ENCODE measurements at regions not wholly inside any gene's neighbourhood (a gene's known extent, or its start where the extent isn't known, plus 50 kb on each side); places are given as distances from the start of the nearest gene placed in this dataset.

- Histone ChIP-seq H3K27me3 (no peaks in the 10 kb centered on the region), H3K4me3 (no peak overlapping the region), H3K27ac (no peak overlapping the region), H3K9me3 (no peaks in the 10 kb centered on the region), H3K36me3 (no peaks in the 10 kb centered on the region), H3K4me1 (no peaks in the 10 kb centered on the region)
- intact Hi-C loops (cut with DNase I; ENCODE audit: low total_unique reads) = no loop called here
- DNase-seq = no peak
- TF ChIP-seq, protein P1, sequence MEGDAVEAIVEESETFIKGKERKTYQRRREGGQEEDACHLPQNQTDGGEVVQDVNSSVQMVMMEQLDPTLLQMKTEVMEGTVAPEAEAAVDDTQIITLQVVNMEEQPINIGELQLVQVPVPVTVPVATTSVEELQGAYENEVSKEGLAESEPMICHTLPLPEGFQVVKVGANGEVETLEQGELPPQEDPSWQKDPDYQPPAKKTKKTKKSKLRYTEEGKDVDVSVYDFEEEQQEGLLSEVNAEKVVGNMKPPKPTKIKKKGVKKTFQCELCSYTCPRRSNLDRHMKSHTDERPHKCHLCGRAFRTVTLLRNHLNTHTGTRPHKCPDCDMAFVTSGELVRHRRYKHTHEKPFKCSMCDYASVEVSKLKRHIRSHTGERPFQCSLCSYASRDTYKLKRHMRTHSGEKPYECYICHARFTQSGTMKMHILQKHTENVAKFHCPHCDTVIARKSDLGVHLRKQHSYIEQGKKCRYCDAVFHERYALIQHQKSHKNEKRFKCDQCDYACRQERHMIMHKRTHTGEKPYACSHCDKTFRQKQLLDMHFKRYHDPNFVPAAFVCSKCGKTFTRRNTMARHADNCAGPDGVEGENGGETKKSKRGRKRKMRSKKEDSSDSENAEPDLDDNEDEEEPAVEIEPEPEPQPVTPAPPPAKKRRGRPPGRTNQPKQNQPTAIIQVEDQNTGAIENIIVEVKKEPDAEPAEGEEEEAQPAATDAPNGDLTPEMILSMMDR (IDR thresholded peaks at IDR 0.05) = no peak
These were observed 298.7 kb upstream of the CDH4 start for GRCh38 chr20:60953321-60953720.

- no peak for TF ChIP-seq POLR2A (IDR thresholded peaks at IDR 0.05)
- Histone ChIP-seq H3K27me3 (no peaks in the 10 kb centered on the region), H3K4me1 (no peaks in the 10 kb centered on the region), H3K9me3 (no peaks in the 10 kb centered on the region), H3K36me3 (no peaks in the 10 kb centered on the region), H3K27ac (no peak overlapping the region), H3K4me3 (no peak overlapping the region)
- DNase-seq = no peak
- intact Hi-C loops (cut with DNase I; ENCODE audit: low total_unique reads) = no loop called here
These were observed 296.4 kb upstream of the CDH4 start for GRCh38 chr20:60955706-60956105.

DNA sequence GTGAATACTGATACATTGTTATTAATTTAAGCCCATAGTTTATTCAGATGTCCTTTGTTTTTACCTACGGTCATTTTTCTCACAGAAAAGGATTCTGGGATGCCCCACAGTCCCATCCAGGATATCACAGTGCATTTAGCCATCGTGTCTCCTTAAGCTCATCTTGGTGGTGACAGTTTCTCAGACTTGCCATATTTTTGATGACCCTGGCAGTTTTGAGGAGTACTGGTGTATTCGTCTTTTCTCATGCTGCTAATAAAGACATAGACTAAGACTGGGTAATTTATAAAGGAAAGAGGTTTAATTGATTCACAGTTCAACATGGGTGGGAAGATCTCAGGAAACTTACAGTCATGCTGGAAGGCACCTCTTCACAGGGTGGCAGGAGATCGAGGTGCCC lies 295.9 kb upstream of the CDH4 start:
- Histone ChIP-seq H3K9me3 (no peaks in the 10 kb centered on the region), H3K27ac (no peak overlapping the region), H3K27me3 (no peaks in the 10 kb centered on the region), H3K4me3 (no peak overlapping the region), H3K4me1 (no peaks in the 10 kb centered on the region), H3K36me3 (no peaks in the 10 kb centered on the region)
- TF ChIP-seq, protein P1 (IDR thresholded peaks at IDR 0.05) = no peak
- TF ChIP-seq POLR2A (IDR thresholded peaks at IDR 0.05) = no peak
- DNase-seq = no peak
- intact Hi-C loops (cut with DNase I; ENCODE audit: low total_unique reads) = no loop called here

- H3K27ac ChIP-seq = no peak overlapping the region
- TF ChIP-seq, protein P1 (IDR thresholded peaks at IDR 0.05) = no peak
- no peak for TF ChIP-seq POLR2A (IDR thresholded peaks at IDR 0.05)
- no peaks in the 10 kb centered on the region for H3K36me3 ChIP-seq
- no peaks in the 10 kb centered on the region for H3K4me1 ChIP-seq
- intact Hi-C loops (cut with DNase I; ENCODE audit: low total_unique reads) = no loop called here
- no peak for DNase-seq
- H3K4me3 ChIP-seq = no peak overlapping the region
- no peaks in the 10 kb centered on the region for H3K9me3 ChIP-seq
- H3K27me3 ChIP-seq = no peaks in the 10 kb centered on the region
These were observed 294.4 kb upstream of the CDH4 start for GRCh38 chr20:60957621-60958020.

DNA sequence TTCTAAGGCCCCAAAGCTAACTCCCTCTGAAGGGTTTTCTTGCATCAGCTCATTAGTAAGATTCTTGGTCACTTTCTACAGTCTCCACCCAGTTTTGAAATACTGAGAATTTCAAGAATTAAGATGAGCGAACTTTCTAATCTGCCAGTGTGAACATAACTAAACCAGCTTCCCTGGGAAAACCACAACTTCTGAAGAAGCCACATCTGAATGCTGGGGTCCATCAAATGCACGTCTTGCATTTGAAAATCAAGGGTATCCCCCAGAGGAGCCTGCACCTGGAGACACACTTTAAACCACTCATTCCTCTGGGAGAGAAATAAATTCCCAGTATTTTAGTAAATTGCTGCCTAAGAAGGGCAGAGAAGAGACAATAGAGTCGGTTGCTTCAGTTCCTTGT lies 292.1 kb upstream of the CDH4 start:
- no peak for DNase-seq
- H3K27ac ChIP-seq = no peak overlapping the region
- intact Hi-C loops (cut with DNase I; ENCODE audit: low total_unique reads) = no loop called here
- H3K4me3 ChIP-seq = no peak overlapping the region
- H3K4me1 ChIP-seq = no peaks in the 10 kb centered on the region
- no peaks in the 10 kb centered on the region for H3K36me3 ChIP-seq
- TF ChIP-seq POLR2A (IDR thresholded peaks at IDR 0.05) = no peak
- TF ChIP-seq, protein P1 (IDR thresholded peaks at IDR 0.05) = no peak
- no peaks in the 10 kb centered on the region for H3K27me3 ChIP-seq
- no peaks in the 10 kb centered on the region for H3K9me3 ChIP-seq

DNA sequence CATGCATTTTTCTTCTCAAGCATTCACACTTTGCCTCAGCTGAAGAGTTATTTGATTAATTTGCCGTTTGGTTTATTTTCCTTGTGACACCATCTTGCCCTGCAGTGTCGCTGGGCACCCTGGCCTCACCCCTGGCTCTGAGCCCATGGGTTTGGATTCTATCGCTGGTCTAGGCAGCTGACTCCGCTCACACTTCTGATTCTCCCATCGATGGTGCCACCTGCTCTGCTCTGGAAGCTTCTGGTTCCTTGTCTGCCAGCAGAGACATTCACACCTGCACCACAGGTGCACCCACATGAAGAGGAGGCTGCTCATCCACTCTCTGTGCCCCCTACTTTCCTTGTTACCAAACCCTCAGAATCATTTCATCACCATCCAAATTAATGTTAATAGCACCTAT lies 291.6 kb upstream of the CDH4 start:
- no peak for TF ChIP-seq POLR2A (IDR thresholded peaks at IDR 0.05)
- TF ChIP-seq, protein P1 (IDR thresholded peaks at IDR 0.05) = no peak
- intact Hi-C loops (cut with DNase I; ENCODE audit: low total_unique reads) = no loop called here
- H3K4me3 ChIP-seq = no peak overlapping the region

More for the DNA sequence above, 291.6 kb upstream of the CDH4 start:
- Histone ChIP-seq H3K27me3 (no peaks in the 10 kb centered on the region), H3K27ac (no peak overlapping the region), H3K4me1 (no peaks in the 10 kb centered on the region), H3K36me3 (no peaks in the 10 kb centered on the region), H3K9me3 (no peaks in the 10 kb centered on the region)
- DNase-seq = no peak

Data from uterus (tissue), 3 donors.